GM12878 (cell line): ENCODE measurements at regions not wholly inside any gene's neighbourhood (a gene's known extent, or its start where the extent isn't known, plus 50 kb on each side); places are given as distances from the start of the nearest gene placed in this dataset.

Source experiments
- ATAC-seq: fragments of 200-7000 bp; cut with Tn5 transposase; 3 replicates; pipeline ENCODE4 v1.9.1; 2020; ENCODE audit warnings: mild to moderate bottlenecking, moderate library complexity
- BruUV-seq: library from RNA; stranded (reverse); fragments of 400-500 nt; replicated peaks from 2 replicates; lab custom pipeline; 2021; lab: Mats Ljungman, UMichigan
- CTCF ChIA-PET: fragments of 300-600 bp; sonication (Branson Sonifier 250); formaldehyde crosslinking; extraction: SDS; loops from one replicate; lab custom pipeline; 2021; ENCODE audit warnings: inconsistent platforms; lab: Yijun Ruan, JAX
- POLR2A ChIA-PET: fragments of 350-600 bp; formaldehyde crosslinking; extraction: SDS; loops from one replicate; lab custom pipeline; 2021; ENCODE audit warnings: inconsistent platforms; lab: Charles Lee
- RAD21 ChIA-PET: fragments of 300-600 bp; sonication (Branson Sonifier 250); formaldehyde crosslinking; loops from one replicate; lab custom pipeline; 2023; ENCODE audit warnings: antibody characterized with exemption; ENCODE audit not compliant: unreplicated experiment; lab: Charles Lee
- SMC1A ChIA-PET: fragments of 300-600 bp; sonication (Branson Sonifier 250); formaldehyde crosslinking; loops from one replicate; lab custom pipeline; 2023; ENCODE audit not compliant: unreplicated experiment, uncharacterized antibody; lab: Charles Lee
- DNase-seq: peaks from one replicate; pipeline ENCODE4 v3.0.0-alpha.2; 2011; ENCODE audit warnings: low read depth, low spot score
- FAIRE-seq: peaks from 3 replicates; lab custom pipeline; 2011; peaks lifted over from hg19 to GRCh38; lab: Jason Lieb, UNC
- H2AFZ ChIP-seq: 2 replicates; pipeline ENCODE4 v1.6.0; 2011; ENCODE audit warnings: low read depth, low read length, control low read depth; ENCODE audit not compliant: control insufficient read depth
- H3K27ac ChIP-seq: 2 replicates; pipeline ENCODE4 v1.5.1; 2011; ENCODE audit warnings: control low read depth; ENCODE audit not compliant: control insufficient read depth, insufficient read depth
- H3K27me3 ChIP-seq, 2 experiments: replicated peaks in 1 of 2; 2 replicates each; pipeline versions ENCODE4 v1.6.0 to v1.6.1; 2011; ENCODE audit warnings: low read length in 1 of 2; ENCODE audit not compliant: control insufficient read depth in 2 of 2, insufficient read depth in 2 of 2
- H3K36me3 ChIP-seq, 2 experiments: 2 replicates each; pipeline ENCODE4 v1.5.1; 2011; ENCODE audit warnings: low read length in 1 of 2; ENCODE audit not compliant: control insufficient read depth in 2 of 2, insufficient read depth in 2 of 2
- H3K4me1 ChIP-seq: 2 replicates; pipeline ENCODE4 v1.6.1; 2011; ENCODE audit warnings: mild to moderate bottlenecking, low read length, moderate library complexity, mixed read lengths; ENCODE audit not compliant: control insufficient read depth, insufficient read depth
- H3K4me2 ChIP-seq: 2 replicates; pipeline ENCODE4 v1.6.0; 2011; ENCODE audit warnings: control low read depth; ENCODE audit not compliant: control insufficient read depth, insufficient read depth
- H3K4me3 ChIP-seq: fragments of 200-600 bp; sonication (generic); 2 replicates; pipeline ENCODE4 v1.5.1; 2016
- H3K79me2 ChIP-seq: 2 replicates; pipeline ENCODE4 v1.6.0; 2011; ENCODE audit warnings: low read length; ENCODE audit not compliant: control insufficient read depth, insufficient read depth
- H3K9ac ChIP-seq: 2 replicates; pipeline ENCODE4 v1.8.0; 2011; ENCODE audit warnings: low read length, control low read depth, mixed read lengths; ENCODE audit not compliant: control insufficient read depth, insufficient read depth
- H3K9me3 ChIP-seq: replicated peaks from 3 replicates; pipeline ENCODE4 v1.5.1; 2011; ENCODE audit warnings: mild to moderate bottlenecking, low read length; ENCODE audit not compliant: control insufficient read depth, insufficient read depth
- H4K20me1 ChIP-seq: 2 replicates; pipeline ENCODE4 v1.6.0; 2011; ENCODE audit not compliant: control insufficient read depth, insufficient read depth
- BRCA1 ChIP-seq: IDR thresholded peaks from 2 replicates; pipeline ENCODE4 v1.6.1; 2011; ENCODE audit warnings: low read depth, low read length, improper control_type of control experiment
- CBX5 ChIP-seq: sonication (generic); IDR thresholded peaks from 2 replicates; pipeline ENCODE4 v1.6.1; 2016; ENCODE audit warnings: low read depth, moderate library complexity, mild to moderate bottlenecking, inconsistent platforms
- ETV6 ChIP-seq, 2 experiments: fragments of 450-650 bp in 1 of 2; IDR thresholded peaks in 1 of 2; conservative IDR thresholded peaks in 1 of 2; 2 replicates each; pipeline ENCODE4 v1.6.1; 2014; ENCODE audit warnings: antibody characterized with exemption in 1 of 2, borderline replicate concordance in 1 of 2, low read depth in 1 of 2, mild to moderate bottlenecking in 1 of 2, moderate library complexity in 1 of 2
- HDGF ChIP-seq: fragments of 450-650 bp; IDR thresholded peaks from 2 replicates; pipeline ENCODE4 v1.6.1; 2016; ENCODE audit warnings: antibody characterized with exemption
- IKZF1 ChIP-seq: fragments of 450-650 bp; conservative IDR thresholded peaks from 2 replicates; pipeline ENCODE4 v1.6.1; 2017; ENCODE audit warnings: antibody characterized with exemption, mild to moderate bottlenecking
- MTA2 ChIP-seq: fragments of 450-650 bp; IDR thresholded peaks from 2 replicates; pipeline ENCODE4 v1.6.1; 2016; ENCODE audit warnings: low read depth, mild to moderate bottlenecking, moderate library complexity
- NR2C1 ChIP-seq: fragments of 450-650 bp; IDR thresholded peaks from 2 replicates; pipeline ENCODE4 v1.6.1; 2017; ENCODE audit warnings: antibody characterized with exemption, mild to moderate bottlenecking, moderate library complexity
- RAD21 ChIP-seq: IDR thresholded peaks from 2 replicates; pipeline ENCODE4 v1.6.1; 2011; ENCODE audit warnings: mild to moderate bottlenecking, low read depth, low read length, moderate library complexity; ENCODE audit not compliant: insufficient read depth
- RELA ChIP-seq: fragments of 450-650 bp; IDR thresholded peaks from 2 replicates; pipeline ENCODE4 v1.8.0; 2014; ENCODE audit warnings: borderline replicate concordance; ENCODE audit not compliant: partially characterized antibody
- SIX5 ChIP-seq: IDR thresholded peaks from 2 replicates; pipeline ENCODE4 v1.6.1; 2011; ENCODE audit warnings: mild to moderate bottlenecking, low read depth, low read length, moderate library complexity; ENCODE audit not compliant: severe bottlenecking
- SMAD1 ChIP-seq: fragments of 450-650 bp; IDR thresholded peaks from 2 replicates; pipeline ENCODE4 v1.6.1; 2018; ENCODE audit warnings: mild to moderate bottlenecking, low read depth; ENCODE audit not compliant: partially characterized antibody
- SPI1 ChIP-seq: IDR thresholded peaks from 2 replicates; pipeline ENCODE4 v1.6.1; 2011; ENCODE audit warnings: low read depth, mild to moderate bottlenecking, low read length, moderate library complexity, borderline replicate concordance; ENCODE audit not compliant: insufficient read depth
- STAT1 ChIP-seq: fragments of 450-650 bp; conservative IDR thresholded peaks from 2 replicates; pipeline ENCODE4 v1.6.1; 2014; ENCODE audit warnings: antibody characterized with exemption, mild to moderate bottlenecking
- STAT3 ChIP-seq: IDR thresholded peaks from 2 replicates; pipeline ENCODE4 v1.6.1; 2011; ENCODE audit warnings: low read depth, low read length, improper control_type of control experiment
- TCF3 ChIP-seq: IDR thresholded peaks from 2 replicates; pipeline ENCODE4 v1.6.1; 2012; ENCODE audit warnings: low read depth, mild to moderate bottlenecking, low read length, borderline replicate concordance; ENCODE audit not compliant: insufficient read depth
- WGBS: methylation state at CpG from one replicate; pipeline ENCODE4 v1.1.6; 2016; ENCODE audit warnings: low lambda C conversion rate; ENCODE audit not compliant: insufficient replicate concordance, insufficient coverage; ENCODE audit errors: missing lambda C conversion rate; 5-methylcytosine and 5-hydroxymethylcytosine counted together
- in situ Hi-C: fragments of 300-500 bp; cut with MboI; formaldehyde crosslinking; loops from 9 replicates; pipeline ENCODE4 v1.14.3; 2018; ENCODE audit warnings: mixed read lengths
- intact Hi-C: fragments of 100-400 bp; cut with micrococcal nuclease; formaldehyde crosslinking; loops from one replicate; pipeline ENCODE4 v1.14.2; 2022; ENCODE audit not compliant: unreplicated experiment
- TF ChIP-seq, protein P1 (sequence below): fragments of 450-650 bp; IDR thresholded peaks from 2 replicates; pipeline ENCODE4 v1.6.1; 2017; ENCODE audit warnings: mild to moderate bottlenecking, moderate library complexity
- TF ChIP-seq, protein P2 (sequence below): IDR thresholded peaks from 2 replicates; pipeline ENCODE4 v1.6.1; 2012; ENCODE audit warnings: low read length, inconsistent platforms
- TF ChIP-seq, protein P3 (sequence below): fragments of 450-650 bp; IDR thresholded peaks from 2 replicates; pipeline ENCODE4 v1.6.1; 2016; ENCODE audit warnings: mild to moderate bottlenecking

DNA sequence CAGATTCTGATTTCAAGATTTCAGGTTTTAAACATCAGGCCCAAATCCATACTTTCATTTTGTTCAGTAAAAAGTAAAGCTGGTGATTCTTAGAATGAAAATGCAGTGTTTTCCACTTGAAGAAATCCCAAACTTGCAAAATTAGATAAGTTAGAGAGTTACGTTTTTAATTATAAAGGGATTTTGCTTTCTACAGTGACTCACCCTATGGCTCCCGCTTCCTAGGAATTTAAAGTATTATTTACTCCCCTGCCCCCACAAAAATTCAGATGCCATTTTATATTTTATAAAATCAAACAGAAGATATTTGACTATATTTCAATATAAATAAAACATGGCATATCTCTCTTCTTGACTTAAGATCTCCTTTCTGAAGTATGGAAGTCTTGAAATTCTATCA is 402.9 kb downstream of the ZSWIM6 start (continued):
- TF ChIP-seq, protein P1, sequence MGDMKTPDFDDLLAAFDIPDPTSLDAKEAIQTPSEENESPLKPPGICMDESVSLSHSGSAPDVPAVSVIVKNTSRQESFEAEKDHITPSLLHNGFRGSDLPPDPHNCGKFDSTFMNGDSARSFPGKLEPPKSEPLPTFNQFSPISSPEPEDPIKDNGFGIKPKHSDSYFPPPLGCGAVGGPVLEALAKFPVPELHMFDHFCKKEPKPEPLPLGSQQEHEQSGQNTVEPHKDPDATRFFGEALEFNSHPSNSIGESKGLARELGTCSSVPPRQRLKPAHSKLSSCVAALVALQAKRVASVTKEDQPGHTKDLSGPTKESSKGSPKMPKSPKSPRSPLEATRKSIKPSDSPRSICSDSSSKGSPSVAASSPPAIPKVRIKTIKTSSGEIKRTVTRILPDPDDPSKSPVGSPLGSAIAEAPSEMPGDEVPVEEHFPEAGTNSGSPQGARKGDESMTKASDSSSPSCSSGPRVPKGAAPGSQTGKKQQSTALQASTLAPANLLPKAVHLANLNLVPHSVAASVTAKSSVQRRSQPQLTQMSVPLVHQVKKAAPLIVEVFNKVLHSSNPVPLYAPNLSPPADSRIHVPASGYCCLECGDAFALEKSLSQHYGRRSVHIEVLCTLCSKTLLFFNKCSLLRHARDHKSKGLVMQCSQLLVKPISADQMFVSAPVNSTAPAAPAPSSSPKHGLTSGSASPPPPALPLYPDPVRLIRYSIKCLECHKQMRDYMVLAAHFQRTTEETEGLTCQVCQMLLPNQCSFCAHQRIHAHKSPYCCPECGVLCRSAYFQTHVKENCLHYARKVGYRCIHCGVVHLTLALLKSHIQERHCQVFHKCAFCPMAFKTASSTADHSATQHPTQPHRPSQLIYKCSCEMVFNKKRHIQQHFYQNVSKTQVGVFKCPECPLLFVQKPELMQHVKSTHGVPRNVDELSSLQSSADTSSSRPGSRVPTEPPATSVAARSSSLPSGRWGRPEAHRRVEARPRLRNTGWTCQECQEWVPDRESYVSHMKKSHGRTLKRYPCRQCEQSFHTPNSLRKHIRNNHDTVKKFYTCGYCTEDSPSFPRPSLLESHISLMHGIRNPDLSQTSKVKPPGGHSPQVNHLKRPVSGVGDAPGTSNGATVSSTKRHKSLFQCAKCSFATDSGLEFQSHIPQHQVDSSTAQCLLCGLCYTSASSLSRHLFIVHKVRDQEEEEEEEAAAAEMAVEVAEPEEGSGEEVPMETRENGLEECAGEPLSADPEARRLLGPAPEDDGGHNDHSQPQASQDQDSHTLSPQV = no peak

DNA sequence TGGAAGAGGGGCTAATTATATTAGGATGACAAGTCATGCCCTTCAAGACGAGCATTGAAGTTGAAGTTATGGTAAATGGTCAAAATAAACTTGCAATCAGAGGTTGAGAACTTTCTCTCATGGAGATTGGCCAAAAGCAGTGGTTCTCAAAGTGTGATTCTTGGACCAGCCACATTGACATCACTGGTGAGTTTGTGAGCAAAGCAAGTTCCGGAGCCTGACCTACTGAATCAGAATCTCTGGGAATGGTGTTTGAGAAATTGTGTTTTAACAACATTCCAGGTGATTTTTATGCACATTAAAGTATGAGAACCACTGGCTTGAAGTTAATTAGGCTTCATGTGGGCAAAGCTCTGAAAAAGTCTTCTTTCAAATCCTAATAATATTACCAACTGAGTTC is 403.5 kb downstream of the ZSWIM6 start:
- intact Hi-C loops = no loop called here
- Histone ChIP-seq H2AFZ (no peak overlapping the region), H3K4me3 (no peak overlapping the region), H4K20me1 (no peaks in the 10 kb centered on the region), H3K9ac (no peak overlapping the region), H3K27me3 (no peaks in the 10 kb centered on the region; a peak in 1 of 4 replicates), H3K4me2 (no peak overlapping the region), H3K27ac (no peak overlapping the region), H3K4me1 (no peaks in the 10 kb centered on the region), H3K79me2 (no peaks in the 10 kb centered on the region), H3K9me3 (no peaks in the 10 kb centered on the region), H3K36me3 (no peaks in the 10 kb centered on the region)
- WGBS = 22% methylated on average over 2 of the region's 2 CpGs
- no peak for FAIRE-seq
- POLR2A ChIA-PET = no interaction called here
- in situ Hi-C loops = no loop called here
- RAD21 ChIA-PET = no interaction called here
- DNase-seq = no peak
- ATAC-seq = no peak
- CTCF ChIA-PET = no interaction called here
- no TSS peak for BruUV-seq
- no peak for TF ChIP-seq BRCA1
- no peak for TF ChIP-seq NR2C1
- TF ChIP-seq RELA = no peak
- no peak for TF ChIP-seq IKZF1
- no peak for TF ChIP-seq MTA2
- TF ChIP-seq, protein P2, sequence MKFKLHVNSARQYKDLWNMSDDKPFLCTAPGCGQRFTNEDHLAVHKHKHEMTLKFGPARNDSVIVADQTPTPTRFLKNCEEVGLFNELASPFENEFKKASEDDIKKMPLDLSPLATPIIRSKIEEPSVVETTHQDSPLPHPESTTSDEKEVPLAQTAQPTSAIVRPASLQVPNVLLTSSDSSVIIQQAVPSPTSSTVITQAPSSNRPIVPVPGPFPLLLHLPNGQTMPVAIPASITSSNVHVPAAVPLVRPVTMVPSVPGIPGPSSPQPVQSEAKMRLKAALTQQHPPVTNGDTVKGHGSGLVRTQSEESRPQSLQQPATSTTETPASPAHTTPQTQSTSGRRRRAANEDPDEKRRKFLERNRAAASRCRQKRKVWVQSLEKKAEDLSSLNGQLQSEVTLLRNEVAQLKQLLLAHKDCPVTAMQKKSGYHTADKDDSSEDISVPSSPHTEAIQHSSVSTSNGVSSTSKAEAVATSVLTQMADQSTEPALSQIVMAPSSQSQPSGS = no peak
- TF ChIP-seq, protein P3, sequence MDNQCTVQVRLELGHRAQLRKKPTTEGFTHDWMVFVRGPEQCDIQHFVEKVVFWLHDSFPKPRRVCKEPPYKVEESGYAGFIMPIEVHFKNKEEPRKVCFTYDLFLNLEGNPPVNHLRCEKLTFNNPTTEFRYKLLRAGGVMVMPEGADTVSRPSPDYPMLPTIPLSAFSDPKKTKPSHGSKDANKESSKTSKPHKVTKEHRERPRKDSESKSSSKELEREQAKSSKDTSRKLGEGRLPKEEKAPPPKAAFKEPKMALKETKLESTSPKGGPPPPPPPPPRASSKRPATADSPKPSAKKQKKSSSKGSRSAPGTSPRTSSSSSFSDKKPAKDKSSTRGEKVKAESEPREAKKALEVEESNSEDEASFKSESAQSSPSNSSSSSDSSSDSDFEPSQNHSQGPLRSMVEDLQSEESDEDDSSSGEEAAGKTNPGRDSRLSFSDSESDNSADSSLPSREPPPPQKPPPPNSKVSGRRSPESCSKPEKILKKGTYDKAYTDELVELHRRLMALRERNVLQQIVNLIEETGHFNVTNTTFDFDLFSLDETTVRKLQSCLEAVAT = no peak
- TF ChIP-seq SPI1 = no peak
- no peak for TF ChIP-seq STAT3
- no peak for TF ChIP-seq HDGF
- no peak for TF ChIP-seq STAT1
- no peak for TF ChIP-seq CBX5
- no peak for TF ChIP-seq SIX5
- TF ChIP-seq RAD21 = no peak
- no peak for TF ChIP-seq ETV6 (conservative IDR thresholded peaks at IDR 0.05 in 1 of 2, IDR thresholded peaks at IDR 0.05 in 1 of 2; ENCODE audit: borderline replicate concordance in 1 of 2, low read depth in 1 of 2)
- no peak for TF ChIP-seq TCF3
- TF ChIP-seq SMAD1 = no peak
- SMC1A ChIA-PET = no interaction called here
